ENCODE measurements at regions not wholly inside any gene's neighbourhood (a gene's known extent, or its start where the extent isn't known, plus 50 kb on each side); places are given as distances from the start of the nearest gene placed in this dataset.

- TF ChIP-seq CTCF (optimal IDR thresholded peaks at IDR 0.05 in 1 of 3, IDR thresholded peaks at IDR 0.05 in 1 of 3, conservative IDR thresholded peaks at IDR 0.05 in 1 of 3; ENCODE audit: extremely low read depth in 1 of 3, insufficient read depth in 2 of 3, low read length in 3 of 3) (no peak), EZH2 (IDR thresholded peaks at IDR 0.05; ENCODE audit: low read length) (no peak)
Measured at GRCh38 chr6:27007020-27007419, 240.5 kb upstream of the PRSS16 start.
